Trophoblast cell (in vitro differentiated cells and primary cell): ENCODE measurements at regions not wholly inside any gene's neighbourhood (a gene's known extent, or its start where the extent isn't known, plus 50 kb on each side); places are given as distances from the start of the nearest gene placed in this dataset.
"Not testable (repeated sequence)": the region's sequence is repeated elsewhere in the genome, so short reads cannot be mapped to it uniquely, and the experiment has no call there.

Source experiments
- DNase-seq, 2 donors: peaks; one replicate each; pipeline ENCODE4 v3.0.0-alpha.2; 2016
- H2AFZ ChIP-seq: 2 replicates; pipeline ENCODE4 v1.6.1; 2013; ENCODE audit warnings: low read length, moderate library complexity, mild to moderate bottlenecking; ENCODE audit not compliant: insufficient read depth, poor library complexity
- H2AK5ac ChIP-seq: 2 replicates; pipeline ENCODE4 v1.6.1; 2013; ENCODE audit warnings: mild to moderate bottlenecking, low read length
- H2BK120ac ChIP-seq: 2 replicates; pipeline ENCODE4 v1.6.1; 2013; ENCODE audit warnings: low read length, mild to moderate bottlenecking, moderate library complexity; ENCODE audit not compliant: insufficient read depth, poor library complexity
- H2BK12ac ChIP-seq: 2 replicates; pipeline ENCODE4 v1.6.1; 2013; ENCODE audit warnings: mild to moderate bottlenecking, low read length, moderate library complexity
- H2BK5ac ChIP-seq: 2 replicates; pipeline ENCODE4 v1.6.1; 2013; ENCODE audit warnings: low read length, low read depth, moderate library complexity, mild to moderate bottlenecking; ENCODE audit not compliant: poor library complexity
- H3K14ac ChIP-seq: 2 replicates; pipeline ENCODE4 v1.6.1; 2013; ENCODE audit warnings: mild to moderate bottlenecking, low read length
- H3K18ac ChIP-seq: 2 replicates; pipeline ENCODE4 v1.6.1; 2013; ENCODE audit warnings: mild to moderate bottlenecking, low read length
- H3K23ac ChIP-seq: 2 replicates; pipeline ENCODE4 v1.6.1; 2013; ENCODE audit warnings: low read length
- H3K27ac ChIP-seq: 2 replicates; pipeline ENCODE4 v1.5.1; 2013; ENCODE audit warnings: low read depth, mild to moderate bottlenecking, inconsistent platforms, low read length, moderate library complexity
- H3K27me3 ChIP-seq: 2 replicates; pipeline ENCODE4 v1.6.1; 2013; ENCODE audit warnings: inconsistent platforms, mild to moderate bottlenecking, low read length, moderate library complexity; ENCODE audit not compliant: insufficient read depth
- H3K36me3 ChIP-seq, 2 experiments: 1 replicate in 1 of 2; 2 replicates in 1 of 2; pipeline ENCODE4 v1.6.1; 2013; ENCODE audit warnings: low read length in 2 of 2, mild to moderate bottlenecking in 2 of 2, moderate library complexity in 1 of 2; ENCODE audit not compliant: insufficient read depth in 2 of 2, control insufficient read depth in 1 of 2
- H3K4ac ChIP-seq: 2 replicates; pipeline ENCODE4 v1.6.1; 2013; ENCODE audit warnings: low read depth, mild to moderate bottlenecking, low read length, moderate library complexity
- H3K4me1 ChIP-seq, 2 experiments: 1 replicate in 1 of 2; 2 replicates in 1 of 2; pipeline ENCODE4 v1.6.1; 2013; ENCODE audit warnings: low read length in 2 of 2, mild to moderate bottlenecking in 2 of 2, moderate library complexity in 1 of 2; ENCODE audit not compliant: insufficient read depth in 2 of 2, control insufficient read depth in 1 of 2
- H3K4me2 ChIP-seq: 2 replicates; pipeline ENCODE4 v1.6.1; 2013; ENCODE audit warnings: inconsistent platforms, mild to moderate bottlenecking, low read length, moderate library complexity
- H3K4me3 ChIP-seq: 2 replicates; pipeline ENCODE4 v1.5.1; 2013; ENCODE audit warnings: mild to moderate bottlenecking, low read depth, low read length, inconsistent platforms
- H3K79me1 ChIP-seq: one replicate; pipeline ENCODE4 v1.6.1; 2013; ENCODE audit warnings: low read length
- H3K79me2 ChIP-seq: 2 replicates; pipeline ENCODE4 v1.6.1; 2013; ENCODE audit warnings: low read length, mild to moderate bottlenecking; ENCODE audit not compliant: control insufficient read depth, insufficient read depth, poor library complexity
- H3K9ac ChIP-seq: 2 replicates; pipeline ENCODE4 v1.6.1; 2013; ENCODE audit warnings: mild to moderate bottlenecking, low read length
- H3K9me3 ChIP-seq: 2 replicates; pipeline ENCODE4 v1.6.1; 2013; ENCODE audit warnings: low read depth, mild to moderate bottlenecking, control low read depth, inconsistent platforms, low read length; ENCODE audit not compliant: insufficient read depth
- H4K12ac ChIP-seq: 2 replicates; pipeline ENCODE4 v1.6.1; 2013; ENCODE audit warnings: low read depth, mild to moderate bottlenecking, low read length, moderate library complexity
- H4K8ac ChIP-seq: 2 replicates; pipeline ENCODE4 v1.6.1; 2013; ENCODE audit warnings: low read depth, mild to moderate bottlenecking, low read length, moderate library complexity
- H4K91ac ChIP-seq: one replicate; pipeline ENCODE4 v1.6.1; 2013; ENCODE audit warnings: low read depth, mild to moderate bottlenecking, low read length, moderate library complexity
- WGBS: extraction: QIAGEN DNeasy Blood & Tissue Kit; methylation state at CpG from one replicate; pipeline ENCODE4 v1.1.7; 2013; ENCODE audit warnings: missing lambda C conversion rate; ENCODE audit not compliant: insufficient read length, insufficient coverage; ENCODE audit errors: extremely low coverage; 5-methylcytosine and 5-hydroxymethylcytosine counted together

DNA sequence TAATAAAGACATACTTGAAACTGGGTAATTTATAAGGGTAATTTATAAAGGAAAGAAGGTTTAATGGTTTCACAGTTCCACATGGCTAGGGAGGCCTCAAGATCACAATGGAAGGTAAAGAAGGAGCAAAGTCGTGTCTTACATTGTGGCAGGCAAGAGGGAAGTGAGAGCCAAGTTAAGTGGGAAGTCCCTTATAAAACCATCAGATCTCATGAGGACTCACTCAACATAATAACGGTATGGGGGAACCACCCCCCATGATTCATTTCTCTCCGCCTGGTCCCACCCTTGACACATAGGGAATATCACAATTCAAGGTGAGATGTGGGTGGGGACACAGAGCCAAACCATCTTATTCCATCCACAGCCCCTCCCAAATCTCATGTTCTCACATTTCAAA, 76.8 kb upstream of the ZNF678 start:
- H3K27me3 ChIP-seq = no peaks in the 10 kb centered on the region
- H4K8ac ChIP-seq = no peak overlapping the region
- H4K91ac ChIP-seq = no peak overlapping the region
- H2BK12ac ChIP-seq = no peak overlapping the region
- H3K79me1 ChIP-seq = no peaks in the 10 kb centered on the region
- H2AFZ ChIP-seq = no peak overlapping the region
- no peaks in the 10 kb centered on the region for H3K36me3 ChIP-seq
- no peak overlapping the region for H3K4me3 ChIP-seq
- no peak overlapping the region for H4K12ac ChIP-seq
- no CpG with 5 or more reads among the region's 3 CpGs for whole genome bisulfite sequencing
- H3K23ac ChIP-seq = no peak overlapping the region
- no peaks in the 10 kb centered on the region for H3K4me1 ChIP-seq
- H3K14ac ChIP-seq = no peak overlapping the region
- H3K4ac ChIP-seq = no peak overlapping the region
- no peak overlapping the region for H2BK120ac ChIP-seq
- H3K27ac ChIP-seq = no peak overlapping the region
- H3K9ac ChIP-seq = no peak overlapping the region
- H3K4me2 ChIP-seq = no peak overlapping the region
- H2BK5ac ChIP-seq = no peak overlapping the region
- no peak for DNase-seq
- H3K9me3 ChIP-seq = peaks cover 7% of the 10 kb centered on the region
- H2AK5ac ChIP-seq = no peak overlapping the region
- H3K79me2 ChIP-seq = no peaks in the 10 kb centered on the region
- H3K18ac ChIP-seq = no peak overlapping the region

DNA sequence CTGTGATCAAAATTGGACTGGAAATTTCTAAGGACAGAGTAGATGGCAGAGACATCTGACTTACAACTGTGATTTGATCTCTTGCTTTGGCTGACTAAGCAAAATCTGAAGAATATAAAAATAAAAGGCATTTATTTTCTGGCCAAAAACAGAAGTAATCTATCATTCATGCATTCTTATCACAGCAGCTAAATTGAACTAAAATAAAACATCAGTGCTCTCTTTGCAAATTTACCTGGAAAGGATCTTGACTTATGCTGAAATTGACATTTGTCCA, 81.4 kb upstream of the ZNF678 start:
- Histone ChIP-seq H2BK120ac (no peak overlapping the region), H4K8ac (no peak overlapping the region), H4K12ac (no peak overlapping the region), H3K14ac (no peak overlapping the region), H3K4ac (no peak overlapping the region), H2AK5ac (no peak overlapping the region), H2AFZ (no peak overlapping the region), H3K9me3 (no peaks in the 10 kb centered on the region), H3K27ac (no peak overlapping the region), H3K27me3 (no peaks in the 10 kb centered on the region), H3K36me3 (no peaks in the 10 kb centered on the region), H3K79me1 (no peaks in the 10 kb centered on the region), H3K18ac (no peak overlapping the region), H3K23ac (no peak overlapping the region), H3K4me2 (no peak overlapping the region), H3K9ac (no peak overlapping the region), H3K4me3 (no peak overlapping the region), H3K4me1 (no peaks in the 10 kb centered on the region), H4K91ac (no peak overlapping the region), H2BK5ac (no peak overlapping the region), H2BK12ac (no peak overlapping the region), H3K79me2 (no peaks in the 10 kb centered on the region)
- no peak for DNase-seq

GRCh38 chr1:227474072-227474471, 89.3 kb upstream of the ZNF678 start:
- H3K36me3 ChIP-seq, H3K18ac ChIP-seq, H2AFZ ChIP-seq, H2BK12ac ChIP-seq, H4K8ac ChIP-seq, H3K27ac ChIP-seq, H4K12ac ChIP-seq, H3K4me3 ChIP-seq, H3K14ac ChIP-seq, H3K4ac ChIP-seq, H3K4me1 ChIP-seq, H3K27me3 ChIP-seq, H2BK5ac ChIP-seq, H3K4me2 ChIP-seq, H3K79me2 ChIP-seq, H2AK5ac ChIP-seq, H4K91ac ChIP-seq, DNase-seq, H2BK120ac ChIP-seq, H3K23ac ChIP-seq, H3K9me3 ChIP-seq, H3K79me1 ChIP-seq, H3K9ac ChIP-seq: not testable (repeated sequence)
- no CpG with 5 or more reads among the region's 5 CpGs for WGBS

DNA sequence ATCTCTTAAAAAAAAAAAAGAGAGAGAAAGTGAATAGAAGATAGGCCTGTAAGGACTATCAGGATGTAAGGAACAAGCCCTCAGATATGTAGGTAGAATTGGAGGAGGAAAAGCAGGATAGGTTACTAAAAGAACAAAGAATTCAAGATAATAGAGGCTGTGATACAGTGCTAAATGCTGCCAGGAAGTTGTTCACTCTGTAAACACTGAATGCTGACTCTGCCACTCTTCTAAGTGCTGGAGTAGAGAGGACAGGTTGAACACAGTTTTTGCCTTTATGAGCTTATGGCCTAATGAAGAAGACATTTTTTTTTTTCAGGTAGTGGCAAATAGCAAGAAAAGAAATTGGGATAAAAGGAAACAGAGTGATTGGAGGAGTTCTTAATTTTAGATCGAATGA, 90.6 kb upstream of the ZNF678 start:
- H3K27ac ChIP-seq = no peak overlapping the region
- H3K79me2 ChIP-seq = no peaks in the 10 kb centered on the region
- H4K12ac ChIP-seq = no peak overlapping the region
- no peak overlapping the region for H3K4me2 ChIP-seq
- no peak overlapping the region for H3K23ac ChIP-seq
- WGBS = no CpG with 5 or more reads among the region's 1 CpG
- no peaks in the 10 kb centered on the region for H3K79me1 ChIP-seq
- no peak overlapping the region for H2AK5ac ChIP-seq
- H3K9ac ChIP-seq = no peak overlapping the region
- H3K27me3 ChIP-seq = no peaks in the 10 kb centered on the region
- no peak overlapping the region for H4K91ac ChIP-seq
- H3K4me1 ChIP-seq = no peaks in the 10 kb centered on the region
- no peak overlapping the region for H2BK120ac ChIP-seq
- H3K9me3 ChIP-seq = peaks cover 6% of the 10 kb centered on the region
- H3K18ac ChIP-seq = no peak overlapping the region
- no peak overlapping the region for H3K14ac ChIP-seq
- no peak overlapping the region for H3K4me3 ChIP-seq
- H2AFZ ChIP-seq = no peak overlapping the region
- H2BK5ac ChIP-seq = no peak overlapping the region
- H2BK12ac ChIP-seq = no peak overlapping the region
- H3K4ac ChIP-seq = no peak overlapping the region
- DNase-seq = no peak
- no peaks in the 10 kb centered on the region for H3K36me3 ChIP-seq
- no peak overlapping the region for H4K8ac ChIP-seq

- no peak overlapping the region for H3K14ac ChIP-seq
- H3K9me3 ChIP-seq = peaks cover 11% of the 10 kb centered on the region
- no peak overlapping the region for H4K8ac ChIP-seq
- no peak overlapping the region for H3K27ac ChIP-seq
- H3K4me3 ChIP-seq = no peak overlapping the region
- no peak overlapping the region for H2AFZ ChIP-seq
- no CpG with 5 or more reads among the region's 2 CpGs for WGBS
- H3K79me2 ChIP-seq = no peaks in the 10 kb centered on the region
- no peaks in the 10 kb centered on the region for H3K36me3 ChIP-seq
- H3K27me3 ChIP-seq = no peaks in the 10 kb centered on the region
- H3K18ac ChIP-seq = no peak overlapping the region
- no peak overlapping the region for H2AK5ac ChIP-seq
- H3K9ac ChIP-seq = no peak overlapping the region
- no peaks in the 10 kb centered on the region for H3K4me1 ChIP-seq
- H3K23ac ChIP-seq = no peak overlapping the region
- H2BK12ac ChIP-seq = no peak overlapping the region
- H3K4me2 ChIP-seq = no peak overlapping the region
- no peak overlapping the region for H4K91ac ChIP-seq
- H3K4ac ChIP-seq = no peak overlapping the region
- H3K79me1 ChIP-seq = no peaks in the 10 kb centered on the region
- H2BK5ac ChIP-seq = no peak overlapping the region
- DNase-seq = no peak
- H2BK120ac ChIP-seq = no peak overlapping the region
- H4K12ac ChIP-seq = no peak overlapping the region
Observed at GRCh38 chr1:227470688-227471087, 92.7 kb upstream of the ZNF678 start.
